ENCODE measurements at regions not wholly inside any gene's neighbourhood (a gene's known extent, or its start where the extent isn't known, plus 50 kb on each side); places are given as distances from the start of the nearest gene placed in this dataset.

DNA sequence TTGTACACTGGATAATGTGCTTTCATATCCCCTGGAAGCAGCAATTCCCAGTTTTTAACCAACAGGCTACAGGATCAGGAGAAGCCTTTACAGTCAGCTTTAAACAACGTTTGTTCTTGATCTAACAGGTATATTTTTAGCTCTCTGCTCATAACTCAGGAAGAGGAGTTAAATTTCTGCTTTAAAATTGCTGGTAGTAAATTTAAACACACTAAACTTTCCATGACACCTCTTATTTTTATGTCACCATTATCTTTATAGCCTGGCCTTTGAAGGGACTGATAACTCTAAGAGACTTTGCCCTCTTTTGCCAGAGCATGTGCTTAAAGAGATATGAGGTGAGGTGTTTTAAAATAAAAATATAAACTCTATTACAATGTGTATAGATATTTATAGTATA lies 119.6 kb upstream of the BRINP3 start:
- TF ChIP-seq, protein P1, sequence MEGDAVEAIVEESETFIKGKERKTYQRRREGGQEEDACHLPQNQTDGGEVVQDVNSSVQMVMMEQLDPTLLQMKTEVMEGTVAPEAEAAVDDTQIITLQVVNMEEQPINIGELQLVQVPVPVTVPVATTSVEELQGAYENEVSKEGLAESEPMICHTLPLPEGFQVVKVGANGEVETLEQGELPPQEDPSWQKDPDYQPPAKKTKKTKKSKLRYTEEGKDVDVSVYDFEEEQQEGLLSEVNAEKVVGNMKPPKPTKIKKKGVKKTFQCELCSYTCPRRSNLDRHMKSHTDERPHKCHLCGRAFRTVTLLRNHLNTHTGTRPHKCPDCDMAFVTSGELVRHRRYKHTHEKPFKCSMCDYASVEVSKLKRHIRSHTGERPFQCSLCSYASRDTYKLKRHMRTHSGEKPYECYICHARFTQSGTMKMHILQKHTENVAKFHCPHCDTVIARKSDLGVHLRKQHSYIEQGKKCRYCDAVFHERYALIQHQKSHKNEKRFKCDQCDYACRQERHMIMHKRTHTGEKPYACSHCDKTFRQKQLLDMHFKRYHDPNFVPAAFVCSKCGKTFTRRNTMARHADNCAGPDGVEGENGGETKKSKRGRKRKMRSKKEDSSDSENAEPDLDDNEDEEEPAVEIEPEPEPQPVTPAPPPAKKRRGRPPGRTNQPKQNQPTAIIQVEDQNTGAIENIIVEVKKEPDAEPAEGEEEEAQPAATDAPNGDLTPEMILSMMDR (conservative IDR thresholded peaks at IDR 0.05; ENCODE audit: low read length), result no peak
- TF ChIP-seq EZH2phosphoT487 (IDR thresholded peaks at IDR 0.05; ENCODE audit: borderline replicate concordance, low read depth, low read length), result no peak

Measured in OCI-LY7 (cell line).